ENCODE measurements at regions not wholly inside any gene's neighbourhood (a gene's known extent, or its start where the extent isn't known, plus 50 kb on each side); places are given as distances from the start of the nearest gene placed in this dataset.

DNA sequence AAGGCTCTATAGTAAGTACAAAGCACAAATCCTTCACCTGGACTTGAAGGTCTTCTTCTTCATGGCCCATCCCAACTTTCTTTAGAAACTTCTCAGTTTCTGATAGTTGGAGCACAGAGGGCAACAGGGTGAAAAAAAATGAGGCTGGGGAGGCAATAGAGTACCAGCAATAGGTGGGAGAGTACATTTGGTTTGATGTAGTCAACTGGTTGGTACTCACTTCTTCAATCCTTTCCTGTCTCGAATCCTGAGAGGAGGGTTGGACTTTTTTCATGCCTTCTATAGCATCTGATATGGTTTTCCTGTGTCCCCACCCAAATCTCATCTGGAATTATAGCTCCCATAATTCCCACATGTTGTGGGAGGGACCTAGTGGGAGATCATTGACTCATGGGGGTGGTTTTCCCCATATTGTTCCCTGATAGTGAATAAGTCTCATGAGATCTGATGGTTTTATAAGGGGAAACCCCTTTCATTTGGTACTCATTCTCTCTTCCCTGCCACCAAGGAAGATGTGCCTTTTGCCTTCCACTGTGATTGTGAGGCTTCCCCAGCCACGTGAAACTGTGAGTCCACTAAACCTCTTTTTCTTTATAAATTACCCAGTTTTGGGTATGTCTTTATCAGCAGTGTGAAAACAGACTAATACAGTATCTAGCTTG, 75.9 kb upstream of the LCLAT1 start:
- no peak for DNase-seq (ENCODE audit: low read depth)

DNA sequence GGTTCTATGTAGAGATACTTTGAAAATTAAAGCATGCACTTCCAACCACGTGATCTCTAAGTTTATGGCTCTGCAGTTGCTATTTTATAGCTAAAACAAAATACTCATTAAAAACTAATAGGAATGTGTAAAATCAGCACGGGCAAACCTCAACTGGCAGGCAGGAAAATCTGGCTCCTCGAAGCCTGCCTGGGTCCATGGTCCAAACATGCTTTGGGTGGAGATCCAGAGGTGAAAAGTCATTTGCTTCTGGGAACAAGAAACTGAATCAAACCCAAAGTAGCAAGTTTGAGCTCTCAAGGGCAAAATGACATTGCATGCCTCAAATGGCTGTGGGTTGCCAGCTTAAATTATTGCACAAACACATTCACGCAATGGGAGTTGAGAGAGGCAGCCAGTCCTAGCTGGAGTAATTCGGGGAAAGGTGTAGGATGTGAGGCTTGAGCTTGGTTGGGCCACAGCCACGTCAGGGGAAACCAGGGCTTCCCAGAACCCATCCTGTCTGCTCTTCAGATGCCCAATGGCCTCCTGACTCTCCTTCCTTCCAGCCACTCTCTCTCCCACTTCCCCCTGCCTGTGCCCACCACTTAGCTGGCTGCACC, 75.2 kb upstream of the LCLAT1 start:
- no peak for DNase-seq (ENCODE audit: low read depth)

DNA sequence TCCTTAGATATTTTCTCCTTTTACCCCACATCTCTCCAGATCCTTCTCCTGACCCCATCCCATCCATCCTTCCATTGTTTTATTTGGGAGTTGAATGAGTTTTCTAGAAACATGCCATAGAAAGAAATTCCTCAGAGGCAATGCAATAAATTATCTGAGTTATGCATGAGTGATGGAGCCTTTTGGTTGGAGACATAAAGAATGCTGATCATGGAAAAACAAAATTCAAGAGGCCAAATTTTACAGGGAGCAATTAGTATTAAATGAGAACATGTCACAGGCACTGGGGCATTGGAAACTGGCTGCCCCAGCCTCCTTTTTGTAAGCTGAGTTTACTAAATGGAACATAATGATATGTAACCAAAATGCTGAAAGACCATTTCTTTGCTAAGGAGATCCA, 74.2 kb upstream of the LCLAT1 start:
- no peak for DNase-seq (ENCODE audit: low read depth)

DNA sequence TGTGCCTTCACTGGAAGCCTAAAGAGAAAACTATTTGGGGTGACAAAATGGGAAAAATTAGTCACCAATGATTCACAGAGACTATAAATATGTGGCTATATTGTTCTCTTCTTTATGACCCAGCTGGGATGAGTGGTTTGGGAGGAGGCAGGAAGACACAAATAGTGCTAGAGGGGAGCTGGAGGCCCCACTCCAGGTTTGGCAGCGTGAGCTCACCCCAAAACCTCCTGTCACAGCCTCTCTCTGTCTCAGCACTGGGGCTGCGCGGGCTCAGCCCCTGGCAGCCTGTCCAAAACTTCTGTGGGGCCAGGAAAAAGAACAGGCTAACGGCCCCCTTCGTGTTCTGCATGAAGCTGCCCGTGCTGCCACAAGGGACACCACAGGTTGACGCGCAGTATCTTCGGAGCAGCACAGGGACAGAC, 73.2 kb upstream of the LCLAT1 start:
- no peak for DNase-seq (ENCODE audit: low read depth)

DNA sequence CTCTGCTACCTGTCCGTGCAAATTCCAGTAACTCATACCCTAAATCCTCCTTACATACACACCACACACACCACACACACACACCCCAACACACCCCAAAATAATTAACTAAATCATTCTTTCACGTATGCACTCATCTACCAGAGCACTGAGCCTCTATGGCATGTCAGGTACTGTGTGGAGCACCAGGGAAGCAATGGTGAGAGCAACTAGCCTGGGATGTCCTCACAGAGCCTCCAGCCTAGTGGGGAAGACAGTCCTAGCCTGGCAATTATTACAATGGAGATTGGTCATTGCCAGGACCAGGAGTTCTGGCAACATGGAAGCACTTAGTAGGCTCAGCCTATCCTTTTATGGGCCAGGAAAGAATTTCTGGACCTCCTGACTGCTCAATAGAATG, 72.7 kb upstream of the LCLAT1 start:
- no peak for DNase-seq (ENCODE audit: low read depth)

DNA sequence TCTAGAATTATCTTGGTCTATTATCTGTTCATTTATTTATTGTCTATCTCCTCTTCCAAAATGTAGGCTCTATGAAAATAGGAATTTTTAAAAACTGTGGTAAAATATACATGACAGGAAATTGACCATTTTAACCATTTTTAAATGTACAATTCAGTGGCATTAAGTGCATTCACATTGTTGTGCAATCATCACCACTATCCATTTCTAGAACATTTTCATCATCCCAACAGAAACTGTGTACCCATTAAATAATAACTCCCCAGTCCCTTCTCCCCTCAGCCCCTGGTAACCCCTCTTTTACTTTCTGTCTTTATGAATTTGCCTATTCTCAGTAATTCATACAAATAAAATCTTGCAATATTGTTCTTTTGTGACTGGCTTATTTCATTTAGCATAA, 71.1 kb upstream of the LCLAT1 start:
- DNase-seq (ENCODE audit: low read depth): no peak

DNA sequence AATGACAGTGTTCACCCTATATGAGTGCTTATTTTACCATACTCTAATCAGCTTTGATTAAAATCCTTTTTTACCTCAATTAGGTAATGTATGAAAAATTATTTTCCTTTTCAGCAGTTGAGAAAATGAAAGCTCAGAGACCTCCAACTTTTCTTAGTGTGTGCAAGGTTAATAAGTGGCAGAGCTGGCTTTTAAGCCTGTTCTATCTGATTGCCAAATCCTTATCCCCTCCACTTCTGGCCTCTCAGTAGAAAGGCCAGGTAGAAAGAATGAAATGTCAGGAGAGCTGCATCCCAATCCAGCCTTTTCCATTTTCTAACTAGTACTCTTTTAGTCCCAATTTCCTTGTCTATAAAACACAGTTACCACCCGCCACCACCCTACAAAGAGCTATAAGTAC, 67.6 kb upstream of the LCLAT1 start:
- no peak for DNase-seq (ENCODE audit: low read depth)

DNA sequence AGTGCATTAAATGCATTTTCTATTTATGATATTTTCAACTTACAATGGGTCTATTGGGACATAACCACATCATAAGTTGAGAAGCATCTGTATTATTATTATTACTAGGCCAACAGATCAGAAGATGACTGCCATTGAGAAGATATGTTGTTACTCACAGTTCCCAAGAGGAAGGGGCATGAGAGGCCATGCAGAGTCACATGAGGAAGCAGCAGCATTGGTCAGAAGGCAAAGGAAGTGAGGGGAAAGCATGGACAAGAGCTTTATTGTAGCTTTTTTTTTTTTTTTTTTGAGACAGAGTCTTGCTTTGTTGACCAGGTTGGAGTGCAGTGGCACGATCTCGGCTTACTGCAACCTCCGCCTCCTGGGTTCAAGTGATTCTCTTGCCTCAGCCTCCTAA, 66.2 kb upstream of the LCLAT1 start:
- no peak for DNase-seq (ENCODE audit: low read depth)

DNA sequence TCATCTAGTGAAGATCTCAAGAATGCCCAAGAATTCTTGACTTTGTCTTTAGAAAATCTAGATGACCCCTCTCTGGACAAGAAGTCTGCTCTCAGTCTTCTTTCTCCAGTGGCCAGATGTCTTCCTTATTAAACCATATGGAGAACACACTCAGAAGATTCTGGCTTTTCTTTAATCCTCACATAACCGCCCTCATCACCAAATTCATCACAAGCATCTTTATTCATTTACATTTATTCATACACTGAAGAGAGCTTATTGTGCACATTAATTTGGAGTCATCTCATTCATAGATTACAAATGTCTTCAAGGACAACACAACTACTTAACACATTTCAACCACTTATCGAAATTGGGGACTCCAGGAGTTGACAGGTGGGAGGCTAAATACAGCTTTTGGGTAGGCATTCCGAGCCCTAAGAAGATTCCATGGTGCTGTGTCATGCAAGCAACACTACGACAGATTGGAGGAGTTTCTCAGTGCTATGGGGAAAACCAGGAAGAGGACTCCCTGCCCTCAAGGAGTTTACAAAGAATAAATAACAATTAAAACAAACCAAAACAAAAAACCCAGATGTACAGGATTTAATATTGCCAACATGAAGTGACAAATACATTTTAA, 64.8 kb upstream of the LCLAT1 start:
- no peak for DNase-seq (ENCODE audit: low read depth)

DNA sequence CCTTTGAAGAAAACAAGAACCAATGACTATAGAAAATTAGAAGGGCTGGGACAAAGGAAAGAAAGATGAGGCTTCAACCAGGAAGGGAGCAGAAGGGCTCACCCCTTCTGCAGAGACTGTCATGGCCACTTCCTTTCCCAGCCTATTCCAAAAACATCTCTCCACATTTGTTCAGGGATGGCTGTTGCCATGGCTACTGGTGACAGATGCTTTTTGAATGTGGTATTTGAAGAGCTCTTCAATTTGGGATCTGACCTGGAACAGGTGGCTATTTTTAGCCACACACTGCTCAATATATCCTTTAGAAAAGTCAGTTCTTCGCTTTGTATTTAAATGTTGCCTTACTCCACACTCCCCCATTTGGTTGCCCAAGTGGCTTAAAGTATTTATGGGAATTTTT, 64.1 kb upstream of the LCLAT1 start:
- no peak for DNase-seq (ENCODE audit: low read depth)

DNA sequence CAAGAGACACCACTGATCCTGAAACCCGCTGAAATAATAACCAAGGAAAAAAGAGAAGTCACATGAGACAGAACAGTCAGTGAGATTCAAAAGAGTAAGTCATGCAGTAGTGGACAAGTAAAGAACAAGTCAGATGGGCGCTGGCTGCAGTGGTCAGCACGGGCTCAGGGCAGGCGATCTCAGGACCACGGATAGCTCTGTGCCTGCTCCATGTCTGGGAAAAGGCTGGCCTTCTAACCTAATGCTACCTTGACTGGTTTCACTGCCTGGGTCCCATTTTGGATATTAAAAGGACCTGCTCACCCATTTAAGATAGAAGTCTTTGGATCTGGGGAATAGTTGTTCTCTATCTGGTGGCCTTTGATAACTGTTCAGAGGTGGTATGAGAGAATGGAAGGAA, 61.7 kb upstream of the LCLAT1 start:
- no peak for DNase-seq (ENCODE audit: low read depth)

DNA sequence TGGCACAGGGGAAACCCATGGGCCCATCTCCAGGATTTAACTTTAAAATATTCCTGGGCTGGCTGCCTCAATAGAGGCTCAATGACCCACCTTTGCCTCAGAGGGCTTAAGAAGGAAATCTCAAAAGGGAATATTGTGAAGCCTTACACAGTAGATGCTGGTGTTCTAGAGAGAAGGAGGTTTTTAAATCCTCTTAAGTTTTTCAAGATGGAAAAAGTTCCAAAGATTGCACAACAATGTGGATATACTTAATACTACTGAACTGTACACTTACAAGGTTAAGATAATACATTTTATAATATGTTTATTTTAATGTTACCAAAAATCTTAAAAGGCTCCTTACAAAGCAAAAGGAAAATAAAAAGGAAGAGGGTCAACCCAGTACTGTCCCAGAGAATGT, 54.9 kb upstream of the LCLAT1 start:
- DNase-seq (ENCODE audit: low read depth): no peak

DNA sequence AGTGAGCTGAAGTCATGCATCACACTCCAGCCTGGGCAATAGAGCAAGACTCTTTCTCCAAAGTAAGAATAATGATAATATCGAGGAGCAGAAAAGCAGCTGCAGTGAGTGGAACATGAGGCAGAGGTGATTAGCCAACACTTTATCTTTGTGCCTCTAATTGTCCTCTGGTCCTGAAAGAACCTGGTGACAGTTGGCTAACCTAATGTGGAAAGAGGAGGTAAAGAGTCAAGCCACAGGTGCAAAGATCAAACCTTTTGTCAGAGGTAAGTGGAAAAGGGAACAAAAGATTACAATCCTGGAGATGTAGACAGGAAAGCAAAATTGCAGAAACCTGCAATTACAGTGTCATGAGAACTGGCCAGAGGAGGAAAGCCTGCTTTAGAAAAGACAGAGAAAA, 53.5 kb upstream of the LCLAT1 start:
- no peak for DNase-seq (ENCODE audit: low read depth)

DNA sequence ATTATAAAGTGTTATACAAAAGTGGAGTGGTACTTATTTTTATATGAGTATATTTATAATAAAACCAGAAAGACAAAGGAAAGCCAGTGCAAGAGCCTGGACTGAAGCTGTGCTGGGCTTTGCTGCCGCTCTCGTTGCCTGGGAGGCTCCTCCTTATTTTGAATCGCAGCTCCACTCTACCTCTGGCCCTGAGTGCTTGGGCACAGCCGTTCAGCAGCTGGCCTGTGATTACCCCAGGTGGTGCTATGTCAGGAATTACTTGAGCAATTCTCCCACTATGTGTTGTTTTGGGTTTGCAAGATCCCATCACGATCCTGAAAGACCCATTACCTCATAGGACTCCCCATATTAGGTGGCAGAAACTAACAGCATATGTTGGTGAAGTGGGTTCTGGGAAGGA, 53.0 kb upstream of the LCLAT1 start:
- no peak for DNase-seq (ENCODE audit: low read depth)

DNA sequence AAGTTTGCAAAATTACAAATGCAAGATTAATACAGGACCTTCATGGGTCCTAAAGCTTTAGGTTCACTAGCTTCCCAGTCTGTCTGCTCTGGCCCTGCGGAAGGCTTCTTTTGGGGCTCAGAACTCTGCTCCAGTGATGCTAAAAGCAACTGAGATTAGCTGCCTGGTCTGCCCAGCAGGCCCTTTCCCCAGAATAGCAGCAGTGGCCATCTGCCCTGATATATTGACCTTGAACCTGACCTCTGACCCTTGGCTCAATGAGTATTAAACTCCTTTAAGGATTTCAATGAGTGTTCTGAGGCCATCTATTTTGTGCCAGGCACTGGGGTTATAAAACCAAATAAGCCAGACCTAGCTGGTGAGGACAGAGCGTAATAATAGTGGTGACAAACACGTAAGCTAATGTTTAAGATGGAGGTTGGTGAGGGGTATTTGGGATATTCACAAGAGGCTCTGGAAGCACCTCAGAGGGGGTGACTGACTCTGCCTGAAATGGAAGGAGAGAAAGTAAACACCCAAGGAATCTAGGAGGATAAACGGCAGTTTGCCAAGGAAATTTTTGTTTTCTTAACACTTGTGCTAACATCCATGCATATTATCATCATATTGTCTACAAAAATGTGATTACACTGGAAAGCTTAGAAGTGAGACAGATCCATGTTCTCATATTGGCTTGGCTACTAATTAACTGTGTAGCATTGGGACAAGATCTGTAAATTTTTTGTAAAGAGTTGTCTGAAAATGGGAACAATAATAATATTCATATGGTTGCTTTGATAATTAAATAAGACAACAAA, 50.4 kb upstream of the LCLAT1 start:
- DNase-seq (ENCODE audit: low read depth): no peak
